T-cell (primary cell): ENCODE measurements at regions not wholly inside any gene's neighbourhood (a gene's known extent, or its start where the extent isn't known, plus 50 kb on each side); places are given as distances from the start of the nearest gene placed in this dataset.

Experiments used
- ATAC-seq, 4 experiments: fragments of 200-7000 bp in 3 of 4; fragments of 150-1000 bp in 1 of 4; cut with Tn5 transposase; replicated peaks in 1 of 4; 1 replicate in 3 of 4; 2 replicates in 1 of 4; pipeline ENCODE4 v1.10.0; 2021; ENCODE audit warnings: moderate library complexity in 3 of 4, mild to moderate bottlenecking in 2 of 4, moderate number of reproducible peaks in 1 of 4
- CTCF ChIA-PET, 2 donors: fragments of 300-600 bp; sonication (Branson Sonifier 250); formaldehyde crosslinking; loops; one replicate each; lab custom pipeline; 2022; ENCODE audit warnings: antibody characterized with exemption in 2 of 2; lab: Charles Lee
- POLR2A ChIA-PET, 2 donors: fragments of 300-600 bp; sonication (Branson Sonifier 250); formaldehyde crosslinking; loops; one replicate each; lab custom pipeline; 2022; ENCODE audit warnings: antibody characterized with exemption in 2 of 2; lab: Charles Lee
- DNase-seq, 35 experiments: peaks; one replicate each; pipeline versions ENCODE4 v3.0.0 to v3.0.0-alpha.2; 2013 to 2023
- H3K27ac ChIP-seq: one replicate; pipeline ENCODE4 v1.5.1; 2013; ENCODE audit warnings: low read length
- H3K27me3 ChIP-seq, 2 experiments: replicated peaks in 1 of 2; 1 replicate in 1 of 2; 2 replicates in 1 of 2; pipeline versions ENCODE4 v1.6.1 to v1.7.0; 2013; ENCODE audit warnings: low read length in 1 of 2, mixed read lengths in 1 of 2; ENCODE audit not compliant: control insufficient read depth in 2 of 2, insufficient read depth in 2 of 2; ENCODE audit errors: extremely low read depth in 1 of 2
- H3K36me3 ChIP-seq, 2 donors: 1 replicate in 1 of 2; 2 replicates in 1 of 2; pipeline versions ENCODE4 v1.6.1 to v1.7.0; 2013; ENCODE audit warnings: low read length in 1 of 2; ENCODE audit not compliant: control insufficient read depth in 2 of 2, insufficient read depth in 1 of 2; ENCODE audit errors: extremely low read depth in 1 of 2
- H3K4me1 ChIP-seq, 2 experiments: 1 replicate in 1 of 2; 2 replicates in 1 of 2; pipeline versions ENCODE4 v1.6.1 to v1.7.0; 2013; ENCODE audit warnings: low read length in 2 of 2, mixed read lengths in 1 of 2; ENCODE audit not compliant: insufficient read depth in 2 of 2, control insufficient read depth in 1 of 2; ENCODE audit errors: extremely low read depth in 1 of 2
- H3K4me3 ChIP-seq, 2 donors: 1 replicate in 1 of 2; 2 replicates in 1 of 2; pipeline versions ENCODE4 v1.5.1 to v1.7.0; 2013; ENCODE audit warnings: mild to moderate bottlenecking in 2 of 2, low read length in 1 of 2, moderate library complexity in 1 of 2; ENCODE audit not compliant: control insufficient read depth in 1 of 2; ENCODE audit errors: extremely low read depth in 1 of 2
- H3K9me3 ChIP-seq: 2 replicates; pipeline ENCODE4 v1.7.0; 2013
- H3K27ac Mint-ChIP-seq, 2 donors: one replicate each; pipeline ENCODE4 v1.8.0; 2020 to 2021; ENCODE audit warnings: mild to moderate bottlenecking in 2 of 2, mixed read lengths in 2 of 2
- H3K27me3 Mint-ChIP-seq, 2 donors: one replicate each; pipeline ENCODE4 v1.8.0; 2021 to 2022; ENCODE audit warnings: mixed read lengths in 2 of 2
- H3K36me3 Mint-ChIP-seq: one replicate; pipeline ENCODE4 v1.8.0; 2021; ENCODE audit warnings: mixed read lengths
- H3K4me1 Mint-ChIP-seq, 3 donors: one replicate each; pipeline ENCODE4 v1.8.0; 2020 to 2022; ENCODE audit warnings: mixed read lengths in 3 of 3, mild to moderate bottlenecking in 1 of 3
- H3K4me3 Mint-ChIP-seq, 3 donors: one replicate each; pipeline ENCODE4 v1.8.0; 2020 to 2022; ENCODE audit warnings: mild to moderate bottlenecking in 3 of 3, mixed read lengths in 3 of 3, moderate library complexity in 3 of 3
- H3K9me3 Mint-ChIP-seq, 3 donors: one replicate each; pipeline ENCODE4 v1.8.0; 2020 to 2022; ENCODE audit warnings: mixed read lengths in 3 of 3
- WGBS: methylation state at CpG from one replicate; pipeline ENCODE4 v1.1.5; 2013; ENCODE audit warnings: missing lambda C conversion rate; ENCODE audit not compliant: insufficient coverage; 5-methylcytosine and 5-hydroxymethylcytosine counted together

GRCh38 chr2:200101922-200102321 lies 146.5 kb downstream of the MAIP1 start:
- Histone ChIP-seq H3K36me3 (no peaks in the 10 kb centered on the region), H3K4me3 (no peak overlapping the region), H3K4me1 (no peaks in the 10 kb centered on the region), H3K27ac (no peak overlapping the region), H3K9me3 (no peaks in the 10 kb centered on the region), H3K27me3 (no peaks in the 10 kb centered on the region)
- POLR2A ChIA-PET = interaction anchor here in 1 of 2 donors (0.6 kb wide), 1 partner anchor 59 kb away, joined by 4 read pairs; no protein-coding TSS in a partner anchor
- ATAC-seq = no peak
- H3K4me1 Mint-ChIP-seq = no peaks in the 10 kb centered on the region
- no peak overlapping the region for H3K27ac Mint-ChIP-seq
- CTCF ChIA-PET = no interaction called here
- no peaks in the 10 kb centered on the region for H3K9me3 Mint-ChIP-seq
- no peaks in the 10 kb centered on the region for H3K36me3 Mint-ChIP-seq
- H3K4me3 Mint-ChIP-seq = no peak overlapping the region
- DNase-seq = no peak
- 89% methylated on average over 3 of the region's 4 CpGs for WGBS
- H3K27me3 Mint-ChIP-seq = peaks cover 8 to 20% of the 10 kb centered on the region in 2 donors

- Histone ChIP-seq H3K27me3 (no peaks in the 10 kb centered on the region), H3K36me3 (no peaks in the 10 kb centered on the region), H3K9me3 (no peaks in the 10 kb centered on the region), H3K27ac (no peak overlapping the region), H3K4me1 (no peaks in the 10 kb centered on the region), H3K4me3 (no peak overlapping the region)
- H3K9me3 Mint-ChIP-seq = no peaks in the 10 kb centered on the region
- no peak overlapping the region for H3K27ac Mint-ChIP-seq
- ChIA-PET CTCF (no interaction called here), POLR2A (no interaction called here)
- ATAC-seq (no peak), DNase-seq (no peak)
- no peaks in the 10 kb centered on the region for H3K4me1 Mint-ChIP-seq
- H3K4me3 Mint-ChIP-seq = no peak overlapping the region
- H3K27me3 Mint-ChIP-seq = peaks cover 12 to 22% of the 10 kb centered on the region in 2 donors
- no CpG with 5 or more reads among the region's 1 CpG for WGBS
- H3K36me3 Mint-ChIP-seq = no peaks in the 10 kb centered on the region
Measured at GRCh38 chr2:200102971-200103370, 147.6 kb downstream of the MAIP1 start.

- ChIA-PET CTCF (no interaction called here), POLR2A (no interaction called here)
- H3K4me1 ChIP-seq = no peaks in the 10 kb centered on the region
- H3K9me3 Mint-ChIP-seq = no peaks in the 10 kb centered on the region
- no peak for DNase-seq
- ATAC-seq = no peak
- no peak overlapping the region for H3K27ac ChIP-seq
- no peaks in the 10 kb centered on the region for H3K36me3 Mint-ChIP-seq
- no CpG with 5 or more reads among the region's 1 CpG for WGBS
- no peak overlapping the region for H3K4me3 ChIP-seq
- no peak overlapping the region for H3K4me3 Mint-ChIP-seq
- H3K27me3 Mint-ChIP-seq = peaks cover 13 to 23% of the 10 kb centered on the region in 2 donors
- no peaks in the 10 kb centered on the region for H3K4me1 Mint-ChIP-seq
- H3K27ac Mint-ChIP-seq = no peak overlapping the region
- no peaks in the 10 kb centered on the region for H3K9me3 ChIP-seq
- H3K36me3 ChIP-seq = no peaks in the 10 kb centered on the region
- H3K27me3 ChIP-seq = no peaks in the 10 kb centered on the region
Measured at GRCh38 chr2:200104015-200104414, 148.6 kb downstream of the MAIP1 start.

GRCh38 chr2:200107514-200108217 lies 152.3 kb downstream of the MAIP1 start:
- DNase-seq (no peak), ATAC-seq (no peak)
- H3K9me3 ChIP-seq = no peaks in the 10 kb centered on the region
- H3K4me3 ChIP-seq = no peak overlapping the region
- Mint-ChIP-seq H3K9me3 (no peaks in the 10 kb centered on the region), H3K4me1 (no peaks in the 10 kb centered on the region), H3K36me3 (no peaks in the 10 kb centered on the region), H3K4me3 (no peak overlapping the region), H3K27me3 (peaks cover 16 to 33% of the 10 kb centered on the region in 2 donors), H3K27ac (no peak overlapping the region)
- H3K36me3 ChIP-seq = no peaks in the 10 kb centered on the region
- no peaks in the 10 kb centered on the region for H3K4me1 ChIP-seq
- no peak overlapping the region for H3K27ac ChIP-seq
- ChIA-PET CTCF (no interaction called here), POLR2A (no interaction called here)
- 86% methylated on average over 5 of the region's 6 CpGs for WGBS
- H3K27me3 ChIP-seq = peaks cover 0 to 3% of the 10 kb centered on the region in 2 experiments

GRCh38 chr2:200109421-200109820 lies 154.0 kb downstream of the MAIP1 start:
- Mint-ChIP-seq H3K4me1 (no peaks in the 10 kb centered on the region), H3K9me3 (no peaks in the 10 kb centered on the region), H3K4me3 (no peak overlapping the region), H3K27me3 (peaks cover 11 to 19% of the 10 kb centered on the region in 2 donors), H3K36me3 (no peaks in the 10 kb centered on the region), H3K27ac (no peak overlapping the region)
- ATAC-seq = no peak
- POLR2A ChIA-PET = no interaction called here
- H3K9me3 ChIP-seq = no peaks in the 10 kb centered on the region
- peaks cover 0 to 3% of the 10 kb centered on the region in 2 experiments for H3K27me3 ChIP-seq
- no peak overlapping the region for H3K27ac ChIP-seq
- no CpG with 5 or more reads among the region's 3 CpGs for WGBS
- H3K36me3 ChIP-seq = no peaks in the 10 kb centered on the region
- CTCF ChIA-PET = no interaction called here
- no peak overlapping the region for H3K4me3 ChIP-seq
- no peaks in the 10 kb centered on the region for H3K4me1 ChIP-seq
- no peak for DNase-seq

- Mint-ChIP-seq H3K9me3 (peaks cover 4 to 6% (median 4%) of the 10 kb centered on the region in 3 donors), H3K4me3 (no peak overlapping the region), H3K27me3 (peaks cover 11 to 24% of the 10 kb centered on the region in 2 donors), H3K4me1 (no peaks in the 10 kb centered on the region), H3K27ac (no peak overlapping the region), H3K36me3 (no peaks in the 10 kb centered on the region)
- DNase-seq (no peak), ATAC-seq (no peak)
- Histone ChIP-seq H3K27me3 (peaks cover 0 to 3% of the 10 kb centered on the region in 2 experiments), H3K27ac (no peak overlapping the region), H3K36me3 (no peaks in the 10 kb centered on the region), H3K4me1 (no peaks in the 10 kb centered on the region), H3K4me3 (no peak overlapping the region), H3K9me3 (no peaks in the 10 kb centered on the region)
- CTCF ChIA-PET = no interaction called here
- POLR2A ChIA-PET = no interaction called here
Measured at GRCh38 chr2:200110381-200110780, 155.0 kb downstream of the MAIP1 start.
